Glomerular visceral epithelial cell (primary cell): ENCODE measurements at regions not wholly inside any gene's neighbourhood (a gene's known extent, or its start where the extent isn't known, plus 50 kb on each side); places are given as distances from the start of the nearest gene placed in this dataset.
"Not testable (repeated sequence)": the region's sequence is repeated elsewhere in the genome, so short reads cannot be mapped to it uniquely, and the experiment has no call there.

ENCODE experiments used
- DNase-seq: peaks from one replicate; pipeline ENCODE4 v3.0.0-alpha.2; 2016; ENCODE audit errors: extremely low spot score

GRCh38 chr11:96779030-96779429, 389.2 kb downstream of the JRKL start:
- no peak for DNase-seq

DNA sequence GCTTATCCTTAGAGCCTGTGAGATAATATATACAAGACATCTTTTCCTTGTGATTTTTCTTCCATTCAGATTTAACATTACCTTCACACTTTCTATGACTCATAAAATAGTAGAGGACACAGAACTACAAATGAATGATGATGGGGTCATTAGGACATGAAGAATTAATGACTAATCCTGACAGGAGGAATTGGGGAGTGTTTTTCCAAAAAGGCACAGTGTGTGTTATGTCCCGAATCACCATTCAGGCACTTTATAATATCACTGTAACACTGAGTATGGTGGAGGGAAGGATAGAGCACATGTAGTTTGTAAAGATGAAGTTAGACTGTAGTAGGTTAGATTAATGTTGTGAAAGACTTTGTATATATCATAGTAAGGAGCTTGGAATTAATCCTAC, 391.3 kb downstream of the JRKL start:
- no peak for DNase-seq

- no peak for DNase-seq
Observed at GRCh38 chr11:96782632-96783031, 392.8 kb downstream of the JRKL start.

- DNase-seq = no peak
Observed at GRCh38 chr11:96783311-96783710, 393.5 kb downstream of the JRKL start.

GRCh38 chr11:96785073-96785472, 395.3 kb downstream of the JRKL start:
- DNase-seq = no peak

GRCh38 chr11:96794152-96794551, 404.3 kb downstream of the JRKL start:
- no peak for DNase-seq

DNA sequence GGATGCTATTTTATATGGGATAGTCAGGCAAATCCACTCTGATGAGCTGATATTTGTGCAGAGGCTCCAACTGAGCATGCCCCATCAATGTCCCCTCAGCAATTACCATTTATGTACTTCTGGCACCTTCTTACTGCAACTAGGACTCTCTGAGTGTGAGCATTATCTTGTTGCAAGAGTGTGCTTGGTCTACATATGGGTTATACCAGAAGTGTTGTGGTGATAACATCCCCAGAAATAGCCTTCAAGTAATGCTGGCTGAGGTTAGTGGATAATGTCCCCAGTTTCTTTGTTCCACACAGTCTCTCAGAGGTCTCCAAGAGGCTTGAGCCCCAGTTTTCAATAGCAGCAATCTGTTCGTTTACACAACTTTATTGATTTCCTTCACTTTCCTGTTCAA, 408.6 kb downstream of the JRKL start:
- no peak for DNase-seq

- DNase-seq = no peak
Observed at GRCh38 chr11:96815236-96815635, 425.4 kb downstream of the JRKL start.

- DNase-seq = no peak
Observed at GRCh38 chr11:96817482-96818399, 427.9 kb downstream of the JRKL start.

DNA sequence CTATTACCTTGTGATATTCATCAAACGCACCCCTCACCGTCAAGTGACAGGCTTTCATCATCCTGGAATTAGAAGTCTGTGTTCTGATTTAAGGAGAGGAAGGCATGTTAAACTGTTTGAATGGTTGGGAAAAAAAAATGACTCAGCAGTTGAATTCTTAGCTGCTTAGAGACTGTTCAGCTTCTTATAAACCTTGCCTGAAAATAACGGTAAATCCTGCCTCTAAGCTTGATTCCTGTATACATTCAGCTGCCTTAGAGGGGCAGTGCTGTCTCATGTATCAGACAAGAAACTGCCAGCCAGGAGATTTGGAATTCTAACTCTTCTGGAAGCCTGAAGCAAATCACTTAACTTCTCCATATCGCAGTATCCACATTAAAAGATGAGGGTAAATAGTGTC, 437.4 kb downstream of the JRKL start:
- no peak for DNase-seq

- DNase-seq = no peak
Observed at GRCh38 chr11:96841792-96842191, 452.0 kb downstream of the JRKL start.

DNA sequence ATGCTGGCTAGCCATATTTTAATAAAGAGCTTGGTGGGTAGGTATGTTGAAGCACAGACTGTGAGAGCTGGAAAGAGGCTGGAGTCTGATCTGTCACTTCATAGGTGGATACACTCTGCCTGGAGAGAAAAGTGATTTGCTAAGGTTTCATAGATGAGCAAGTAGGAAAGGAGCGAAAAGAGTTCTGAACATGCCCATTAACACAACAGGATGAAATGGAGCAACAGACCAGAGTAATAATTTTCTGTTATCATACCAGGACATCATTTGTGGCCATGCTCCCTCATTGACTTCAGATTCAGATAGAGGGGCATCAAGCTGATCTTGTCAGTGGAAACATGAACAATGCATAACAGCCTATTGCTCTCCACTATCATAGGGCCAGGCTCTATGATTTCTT, 452.9 kb downstream of the JRKL start:
- DNase-seq = no peak

DNA sequence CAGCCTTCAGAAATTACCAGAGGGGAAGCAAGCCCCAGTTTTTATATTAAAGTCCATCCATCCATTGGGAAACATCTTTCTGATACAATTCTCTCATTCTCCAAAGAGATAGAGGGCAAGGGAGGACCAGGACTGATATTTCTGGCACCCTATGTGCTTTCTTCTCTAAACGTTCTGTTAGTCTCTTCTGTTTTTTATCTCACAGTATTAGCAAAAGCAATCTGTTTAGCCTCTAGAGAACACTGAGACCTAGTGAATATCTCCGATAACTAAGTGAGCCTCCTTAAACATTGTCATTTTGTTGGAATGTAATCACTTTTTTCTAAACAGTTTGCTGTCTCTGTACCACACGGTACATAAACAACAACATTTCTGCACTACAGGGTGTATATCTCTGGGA, 464.6 kb downstream of the JRKL start:
- DNase-seq = no peak

DNA sequence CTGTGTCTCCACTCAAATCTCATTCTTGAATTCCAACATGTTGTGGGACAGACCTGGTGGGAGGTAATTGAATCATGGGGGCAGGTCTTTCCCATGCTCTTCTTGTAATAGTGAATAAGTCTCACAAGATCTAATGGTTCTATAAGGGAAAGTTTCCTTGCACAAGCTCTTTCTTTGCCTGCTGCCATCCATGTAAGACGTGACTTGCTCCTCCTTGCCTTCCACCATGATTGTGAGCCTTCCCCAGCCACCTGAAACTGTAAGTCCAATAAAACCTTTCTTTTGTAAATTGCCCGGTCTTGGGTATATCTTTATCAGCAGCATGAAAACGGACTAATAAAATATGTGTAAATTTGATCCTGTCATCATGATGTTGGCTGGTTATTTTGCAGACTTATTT, 471.9 kb downstream of the JRKL start:
- DNase-seq = not testable (repeated sequence)

- DNase-seq = no peak
Observed at GRCh38 chr11:96863520-96863919, 473.7 kb downstream of the JRKL start.

DNA sequence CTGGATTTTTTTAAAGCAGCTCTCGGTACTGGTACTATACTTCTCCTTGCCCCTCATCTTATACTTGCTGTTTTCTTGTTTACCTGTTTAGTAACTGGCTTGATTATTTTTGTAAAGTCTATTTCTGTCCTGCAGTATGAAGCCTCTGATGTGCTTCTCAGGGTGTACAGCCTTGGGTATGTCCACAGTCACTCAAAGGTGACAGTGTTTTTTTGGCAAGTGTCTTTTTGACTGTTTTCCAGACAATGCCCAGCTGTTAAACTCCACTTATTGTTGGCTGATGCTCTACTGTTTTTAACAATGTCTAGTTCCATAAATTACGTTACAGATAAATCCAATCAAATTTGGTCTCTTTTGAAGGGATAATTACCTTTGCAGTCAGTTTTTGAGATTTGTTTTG, 475.2 kb downstream of the JRKL start:
- no peak for DNase-seq

GRCh38 chr11:96869207-96869606, 479.4 kb downstream of the JRKL start:
- DNase-seq = no peak

GRCh38 chr11:96875712-96876111, 485.9 kb downstream of the JRKL start:
- no peak for DNase-seq

DNA sequence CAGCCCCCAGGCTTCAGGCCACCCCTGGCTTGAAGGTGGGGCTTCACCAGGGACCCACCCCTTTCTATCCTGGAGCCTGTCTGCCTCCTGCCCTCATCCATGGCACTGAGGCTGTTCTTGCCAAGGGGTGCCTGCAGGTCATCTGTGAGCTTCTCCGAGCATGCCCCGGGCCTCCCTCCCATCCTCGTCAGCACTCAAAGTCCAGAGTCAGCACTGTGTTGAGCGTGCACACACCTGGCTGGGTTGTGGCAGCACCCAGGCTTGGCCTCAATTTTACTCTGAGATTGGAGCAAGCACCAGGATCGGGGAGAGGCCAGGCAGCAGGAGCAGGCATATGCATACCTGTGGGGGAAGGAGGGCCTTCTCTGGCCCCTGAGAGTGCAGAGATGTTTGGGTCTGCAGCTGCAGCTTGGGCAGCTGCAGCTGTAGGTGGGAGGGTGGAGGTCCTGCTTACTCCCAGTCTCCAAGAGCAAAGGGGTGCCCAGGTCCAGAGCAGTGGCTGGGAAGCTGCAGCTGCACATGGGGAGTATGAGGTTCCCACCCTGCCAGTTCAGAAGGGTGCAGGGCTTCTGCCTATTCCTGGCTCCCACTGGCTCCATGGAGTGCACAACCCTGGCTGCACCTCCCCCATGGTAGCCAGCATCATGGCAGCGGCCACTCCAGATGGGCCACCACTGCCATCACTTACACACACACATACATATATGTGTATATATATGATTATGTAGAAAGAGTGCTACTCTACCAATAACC, 488.7 kb downstream of the JRKL start:
- DNase-seq = no peak

- not testable (repeated sequence) for DNase-seq
Observed at GRCh38 chr11:96882622-96883021, 492.8 kb downstream of the JRKL start.

- no peak for DNase-seq
Observed at GRCh38 chr11:96885405-96885804, 495.6 kb downstream of the JRKL start.

DNA sequence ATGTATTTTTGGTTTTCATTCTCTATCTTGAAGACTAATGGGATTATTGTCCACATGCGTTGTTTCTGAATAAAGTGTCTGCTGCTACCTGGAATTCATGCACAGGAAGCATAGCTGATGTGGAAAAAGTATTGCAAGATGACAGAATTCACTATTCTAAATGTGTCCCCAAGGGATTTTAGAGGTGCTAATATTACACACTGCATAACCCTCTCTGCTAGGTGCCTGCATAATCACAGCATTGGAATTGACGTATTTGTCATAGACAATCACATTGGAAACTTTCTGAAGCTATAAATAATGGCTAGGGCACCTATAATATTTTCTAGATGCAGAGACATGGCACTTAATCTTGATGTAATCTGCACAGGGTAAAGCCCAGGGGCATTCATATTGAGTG, 496.1 kb downstream of the JRKL start:
- no peak for DNase-seq

- no peak for DNase-seq
Observed at GRCh38 chr11:96893988-96894387, 504.2 kb downstream of the JRKL start.
